K562 (cell line): ENCODE measurements at regions not wholly inside any gene's neighbourhood (a gene's known extent, or its start where the extent isn't known, plus 50 kb on each side); places are given as distances from the start of the nearest gene placed in this dataset.

ENCODE experiments used
- CBFA2T2 ChIP-seq: fragments of 450-650 bp; conservative IDR thresholded peaks from 2 replicates; pipeline ENCODE4 v1.6.1; 2017; ENCODE audit warnings: mild to moderate bottlenecking
- CBFB ChIP-seq: sonication (generic); formaldehyde crosslinking; IDR thresholded peaks from 2 replicates; pipeline ENCODE4 v1.4.0; 2020; ENCODE audit warnings: mild to moderate bottlenecking, missing genetic modification reagents
- CBX8 ChIP-seq: fragments of 200-600 bp; sonication (generic); IDR thresholded peaks from 2 replicates; pipeline ENCODE4 v1.6.1; 2012; ENCODE audit warnings: borderline replicate concordance, mixed run types, low read depth, mild to moderate bottlenecking, moderate library complexity, mixed read lengths, low read length, control low read depth, inconsistent platforms; ENCODE audit not compliant: poor library complexity, severe bottlenecking; ENCODE audit errors: extremely low read depth
- KDM4B ChIP-seq, 2 experiments: fragments of 450-650 bp in 1 of 2; sonication (generic) in 1 of 2; IDR thresholded peaks; 2 replicates each; pipeline ENCODE4 v1.6.1; 2016 to 2017; ENCODE audit warnings: borderline replicate concordance in 2 of 2, antibody characterized with exemption in 1 of 2, low read depth in 1 of 2, mild to moderate bottlenecking in 1 of 2
- KLF16 ChIP-seq: IDR thresholded peaks from 2 replicates; pipeline ENCODE4 v1.6.1; 2016; ENCODE audit warnings: antibody characterized with exemption
- MBD2 ChIP-seq: sonication (generic); IDR thresholded peaks from 2 replicates; pipeline ENCODE4 v1.6.1; 2016; ENCODE audit warnings: low read depth, borderline replicate concordance
- MTA3 ChIP-seq: fragments of 450-650 bp; formaldehyde crosslinking; IDR thresholded peaks from 2 replicates; pipeline ENCODE4 v1.6.1; 2017; ENCODE audit warnings: mild to moderate bottlenecking, borderline replicate concordance
- POLR2A ChIP-seq: fragments of 450-650 bp; conservative IDR thresholded peaks from 2 replicates; pipeline ENCODE4 v1.6.1; 2016
- POLR2H ChIP-seq: IDR thresholded peaks from 2 replicates; pipeline ENCODE4 v1.6.1; 2016; ENCODE audit warnings: missing genetic modification characterization, low read depth, mild to moderate bottlenecking, control low read depth, missing compliant biosample characterization, moderate library complexity
- RAD21 ChIP-seq, 2 experiments: fragments of 250-450 bp in 1 of 2; fragments of 450-650 bp in 1 of 2; sonication (Bioruptor Pico) in 1 of 2; formaldehyde crosslinking in 1 of 2; IDR thresholded peaks in 1 of 2; conservative IDR thresholded peaks in 1 of 2; 2 replicates each; pipeline versions ENCODE4 v1.4.0 to v1.8.0; 2020 to 2022; ENCODE audit warnings: mild to moderate bottlenecking in 2 of 2, moderate library complexity in 1 of 2
- SETDB1 ChIP-seq: IDR thresholded peaks from one replicate; pipeline ENCODE4 v1.6.1; 2012; ENCODE audit warnings: low read length, control low read depth, inconsistent platforms
- TEAD2 ChIP-seq: fragments of 450-650 bp; IDR thresholded peaks from 2 replicates; pipeline ENCODE4 v1.6.1; 2016; ENCODE audit warnings: missing genetic modification characterization, control low read depth, missing compliant biosample characterization
- XRCC3 ChIP-seq: fragments of 450-650 bp; IDR thresholded peaks from 2 replicates; pipeline ENCODE4 v1.6.1; 2017; ENCODE audit warnings: mild to moderate bottlenecking, moderate library complexity
- ZFP36 ChIP-seq: fragments of 150-350 bp; IDR thresholded peaks from 2 replicates; pipeline ENCODE4 v1.6.1; 2018; ENCODE audit warnings: low read length, low read depth; ENCODE audit not compliant: partially characterized antibody
- ZFPM2 ChIP-seq: fragments of 250-450 bp; sonication (Bioruptor Pico); IDR thresholded peaks from 2 replicates; pipeline ENCODE4 v1.5.1; 2022; ENCODE audit warnings: mild to moderate bottlenecking
- ZNF175 ChIP-seq: fragments of 200-800 bp; sonication (Bioruptor generic); IDR thresholded peaks from 2 replicates; pipeline ENCODE4 v1.6.1; 2016; ENCODE audit warnings: low read depth, mild to moderate bottlenecking, missing genetic modification characterization, missing compliant biosample characterization
- ZNF507 ChIP-seq: conservative IDR thresholded peaks from 2 replicates; pipeline ENCODE4 v1.6.1; 2017; ENCODE audit warnings: missing genetic modification characterization, missing compliant biosample characterization
- TF ChIP-seq, protein P1 (sequence below): fragments of 250-450 bp; sonication (Bioruptor Pico); IDR thresholded peaks from 2 replicates; pipeline ENCODE4 v1.5.0; 2020; ENCODE audit warnings: mild to moderate bottlenecking
- TF ChIP-seq, protein P2 (sequence below): fragments of 450-650 bp; formaldehyde crosslinking; conservative IDR thresholded peaks from 2 replicates; pipeline ENCODE4 v1.4.0; 2022; ENCODE audit warnings: mild to moderate bottlenecking, missing genetic modification characterization
- TF ChIP-seq, protein P3 (sequence below): sonication (generic); formaldehyde crosslinking; IDR thresholded peaks from 2 replicates; pipeline ENCODE4 v1.8.1; 2023; ENCODE audit warnings: mild to moderate bottlenecking, missing genetic modification reagents, moderate library complexity
- TF ChIP-seq, protein P4 (sequence below): fragments of 450-650 bp; formaldehyde crosslinking; IDR thresholded peaks from 2 replicates; pipeline ENCODE4 v1.4.0; 2020; ENCODE audit warnings: mild to moderate bottlenecking, mixed read lengths
- TF ChIP-seq, protein P5 (sequence below): fragments of 200-800 bp; sonication (Bioruptor generic); IDR thresholded peaks from 2 replicates; pipeline ENCODE4 v1.6.1; 2017; ENCODE audit warnings: missing genetic modification characterization, missing compliant biosample characterization

DNA sequence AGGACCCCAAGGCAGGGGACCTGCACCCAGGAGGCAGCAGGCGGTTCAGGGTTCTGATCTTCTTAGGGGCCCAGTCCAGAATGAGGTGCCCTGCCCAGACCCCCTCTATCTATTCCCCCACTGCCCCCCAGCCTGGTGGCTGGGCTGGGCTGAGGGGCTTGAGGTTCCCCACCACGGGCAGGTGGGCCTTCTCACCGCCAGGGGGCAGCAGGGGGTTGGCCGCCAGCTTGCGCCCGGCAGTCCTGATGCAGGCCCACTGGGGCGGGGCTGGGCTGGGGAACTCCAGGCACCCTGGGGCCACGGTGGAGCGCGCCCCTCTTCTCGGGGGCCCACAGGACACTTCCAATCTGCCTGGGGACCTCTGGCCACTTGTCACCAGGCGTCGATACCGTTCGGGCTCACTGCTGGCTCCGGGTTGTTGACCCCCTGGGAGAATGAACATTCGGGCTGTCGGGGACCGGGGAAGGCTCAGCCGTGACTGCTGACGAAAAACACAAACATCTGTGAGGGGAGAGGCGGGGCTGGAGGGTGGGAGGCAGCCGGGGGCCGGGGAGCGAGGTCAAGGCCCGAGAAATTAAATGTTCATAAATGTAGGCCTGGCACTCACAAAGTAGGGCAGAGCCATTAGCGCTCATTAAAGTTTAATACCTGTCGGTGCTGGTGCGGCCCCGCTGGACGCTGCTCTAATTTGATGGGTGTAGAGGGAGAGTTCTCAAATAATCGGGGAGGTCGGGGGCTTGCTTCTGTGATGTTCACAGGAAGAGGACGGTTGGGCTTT is 219.3 kb upstream of the GSE1 start (continued):
- TF ChIP-seq KLF16 = 0 out of 2 replicates have a peak, but pooled peaks have one; percentile 28
- TF ChIP-seq CBFB (CRISPR knock-in tag) = no peak
- TF ChIP-seq CBX8 = no peak
- TF ChIP-seq RAD21 (CRISPR knock-in tag; conservative IDR thresholded peaks at IDR 0.05 in 1 of 2, IDR thresholded peaks at IDR 0.05 in 1 of 2) = peak; percentile 63 to 80
- no peak for TF ChIP-seq XRCC3
- no peak for TF ChIP-seq POLR2A
- TF ChIP-seq, protein P1, sequence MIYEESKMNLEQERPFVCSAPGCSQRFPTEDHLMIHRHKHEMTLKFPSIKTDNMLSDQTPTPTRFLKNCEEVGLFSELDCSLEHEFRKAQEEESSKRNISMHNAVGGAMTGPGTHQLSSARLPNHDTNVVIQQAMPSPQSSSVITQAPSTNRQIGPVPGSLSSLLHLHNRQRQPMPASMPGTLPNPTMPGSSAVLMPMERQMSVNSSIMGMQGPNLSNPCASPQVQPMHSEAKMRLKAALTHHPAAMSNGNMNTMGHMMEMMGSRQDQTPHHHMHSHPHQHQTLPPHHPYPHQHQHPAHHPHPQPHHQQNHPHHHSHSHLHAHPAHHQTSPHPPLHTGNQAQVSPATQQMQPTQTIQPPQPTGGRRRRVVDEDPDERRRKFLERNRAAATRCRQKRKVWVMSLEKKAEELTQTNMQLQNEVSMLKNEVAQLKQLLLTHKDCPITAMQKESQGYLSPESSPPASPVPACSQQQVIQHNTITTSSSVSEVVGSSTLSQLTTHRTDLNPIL (CRISPR knock-in tag) = no peak
- TF ChIP-seq CBFA2T2 = no peak
- TF ChIP-seq ZNF175 = no peak
- TF ChIP-seq ZNF507 (tag) = no peak
- TF ChIP-seq MTA3 = peak; percentile 83
- TF ChIP-seq, protein P2, sequence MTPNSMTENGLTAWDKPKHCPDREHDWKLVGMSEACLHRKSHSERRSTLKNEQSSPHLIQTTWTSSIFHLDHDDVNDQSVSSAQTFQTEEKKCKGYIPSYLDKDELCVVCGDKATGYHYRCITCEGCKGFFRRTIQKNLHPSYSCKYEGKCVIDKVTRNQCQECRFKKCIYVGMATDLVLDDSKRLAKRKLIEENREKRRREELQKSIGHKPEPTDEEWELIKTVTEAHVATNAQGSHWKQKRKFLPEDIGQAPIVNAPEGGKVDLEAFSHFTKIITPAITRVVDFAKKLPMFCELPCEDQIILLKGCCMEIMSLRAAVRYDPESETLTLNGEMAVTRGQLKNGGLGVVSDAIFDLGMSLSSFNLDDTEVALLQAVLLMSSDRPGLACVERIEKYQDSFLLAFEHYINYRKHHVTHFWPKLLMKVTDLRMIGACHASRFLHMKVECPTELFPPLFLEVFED (CRISPR knock-in tag) = no peak
- no peak for TF ChIP-seq ZFPM2 (CRISPR knock-in tag)
- TF ChIP-seq TEAD2 = no peak
- TF ChIP-seq POLR2H (tag) = no peak
- TF ChIP-seq, protein P3, sequence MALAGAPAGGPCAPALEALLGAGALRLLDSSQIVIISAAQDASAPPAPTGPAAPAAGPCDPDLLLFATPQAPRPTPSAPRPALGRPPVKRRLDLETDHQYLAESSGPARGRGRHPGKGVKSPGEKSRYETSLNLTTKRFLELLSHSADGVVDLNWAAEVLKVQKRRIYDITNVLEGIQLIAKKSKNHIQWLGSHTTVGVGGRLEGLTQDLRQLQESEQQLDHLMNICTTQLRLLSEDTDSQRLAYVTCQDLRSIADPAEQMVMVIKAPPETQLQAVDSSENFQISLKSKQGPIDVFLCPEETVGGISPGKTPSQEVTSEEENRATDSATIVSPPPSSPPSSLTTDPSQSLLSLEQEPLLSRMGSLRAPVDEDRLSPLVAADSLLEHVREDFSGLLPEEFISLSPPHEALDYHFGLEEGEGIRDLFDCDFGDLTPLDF = no peak
- TF ChIP-seq, protein P4, sequence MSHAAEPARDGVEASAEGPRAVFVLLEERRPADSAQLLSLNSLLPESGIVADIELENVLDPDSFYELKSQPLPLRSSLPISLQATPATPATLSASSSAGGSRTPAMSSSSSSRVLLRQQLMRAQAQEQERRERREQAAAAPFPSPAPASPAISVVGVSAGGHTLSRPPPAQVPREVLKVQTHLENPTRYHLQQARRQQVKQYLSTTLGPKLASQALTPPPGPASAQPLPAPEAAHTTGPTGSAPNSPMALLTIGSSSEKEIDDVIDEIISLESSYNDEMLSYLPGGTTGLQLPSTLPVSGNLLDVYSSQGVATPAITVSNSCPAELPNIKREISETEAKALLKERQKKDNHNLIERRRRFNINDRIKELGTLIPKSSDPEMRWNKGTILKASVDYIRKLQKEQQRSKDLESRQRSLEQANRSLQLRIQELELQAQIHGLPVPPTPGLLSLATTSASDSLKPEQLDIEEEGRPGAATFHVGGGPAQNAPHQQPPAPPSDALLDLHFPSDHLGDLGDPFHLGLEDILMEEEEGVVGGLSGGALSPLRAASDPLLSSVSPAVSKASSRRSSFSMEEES (CRISPR knock-in tag) = no peak
- no peak for TF ChIP-seq KDM4B (IDR thresholded peaks at IDR 0.05; ENCODE audit: borderline replicate concordance in 2 of 2, low read depth in 1 of 2)
- TF ChIP-seq ZFP36 = no peak
- TF ChIP-seq SETDB1 = no peak
- no peak for TF ChIP-seq MBD2
- TF ChIP-seq, protein P5, sequence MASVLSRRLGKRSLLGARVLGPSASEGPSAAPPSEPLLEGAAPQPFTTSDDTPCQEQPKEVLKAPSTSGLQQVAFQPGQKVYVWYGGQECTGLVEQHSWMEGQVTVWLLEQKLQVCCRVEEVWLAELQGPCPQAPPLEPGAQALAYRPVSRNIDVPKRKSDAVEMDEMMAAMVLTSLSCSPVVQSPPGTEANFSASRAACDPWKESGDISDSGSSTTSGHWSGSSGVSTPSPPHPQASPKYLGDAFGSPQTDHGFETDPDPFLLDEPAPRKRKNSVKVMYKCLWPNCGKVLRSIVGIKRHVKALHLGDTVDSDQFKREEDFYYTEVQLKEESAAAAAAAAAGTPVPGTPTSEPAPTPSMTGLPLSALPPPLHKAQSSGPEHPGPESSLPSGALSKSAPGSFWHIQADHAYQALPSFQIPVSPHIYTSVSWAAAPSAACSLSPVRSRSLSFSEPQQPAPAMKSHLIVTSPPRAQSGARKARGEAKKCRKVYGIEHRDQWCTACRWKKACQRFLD (CRISPR knock-in tag) = no peak
